ENCODE measurements at regions not wholly inside any gene's neighbourhood (a gene's known extent, or its start where the extent isn't known, plus 50 kb on each side); places are given as distances from the start of the nearest gene placed in this dataset.

DNA sequence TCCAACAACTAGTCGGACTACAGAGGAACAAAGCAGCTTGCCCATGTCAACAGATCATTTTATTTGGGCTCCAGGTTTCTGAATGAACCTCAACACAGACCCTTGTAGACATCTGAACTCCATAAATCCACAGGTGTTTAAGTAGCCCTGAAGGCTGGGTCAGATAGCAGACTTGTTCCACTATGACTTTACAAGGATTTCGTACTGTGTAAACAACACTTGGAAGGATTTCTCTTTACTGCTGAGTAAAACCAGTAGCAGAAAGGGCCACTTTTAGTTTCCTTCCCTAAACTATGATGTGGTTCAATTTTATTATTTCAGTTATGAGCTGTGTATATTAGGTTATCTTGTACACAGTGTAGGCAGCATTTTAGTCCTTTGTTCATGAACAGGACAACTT, 316.4 kb upstream of the ADGRL2 start:
- DNase-seq (ENCODE audit: low spot score), result no peak

DNA sequence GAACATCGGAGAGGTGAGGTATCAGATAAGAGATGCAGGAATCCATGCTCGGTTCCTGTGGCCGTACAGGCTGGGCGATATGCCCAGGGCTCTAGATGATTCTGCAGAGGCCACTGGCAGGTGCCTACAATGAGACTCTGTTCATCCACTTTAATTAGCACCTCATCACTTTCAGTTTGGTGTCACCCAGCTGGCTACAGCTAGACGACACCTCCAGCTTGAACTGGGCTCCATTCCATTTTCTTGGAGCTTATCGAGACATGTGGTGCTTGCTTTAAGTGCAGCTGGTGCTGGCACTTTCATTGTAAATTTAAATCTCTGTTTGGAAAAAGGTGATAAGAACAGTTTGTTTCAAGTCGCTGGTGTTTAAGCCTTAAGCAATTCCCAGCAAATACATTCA, 322.5 kb upstream of the ADGRL2 start:
- DNase-seq (ENCODE audit: low spot score), result no peak

DNA sequence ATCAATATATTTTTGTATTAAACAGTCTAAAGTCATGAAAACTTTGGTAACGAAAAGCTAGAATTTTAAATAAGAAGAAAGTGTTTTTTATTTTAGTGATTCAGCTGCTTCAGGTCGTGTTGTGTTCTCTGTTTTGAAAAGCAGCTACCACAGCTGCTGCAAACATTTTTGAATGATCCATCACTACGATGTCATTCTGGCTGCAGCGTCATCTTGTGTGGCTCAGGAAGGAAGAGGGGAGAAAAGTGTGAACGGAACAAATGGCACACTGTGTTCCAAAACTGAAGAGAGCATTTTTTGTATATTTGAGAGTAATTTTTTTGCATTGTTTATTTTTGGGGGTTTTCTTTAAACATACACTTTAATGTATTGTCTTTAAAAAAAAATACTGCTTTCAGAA, 323.0 kb upstream of the ADGRL2 start:
- no peak for DNase-seq (ENCODE audit: low spot score)

DNA sequence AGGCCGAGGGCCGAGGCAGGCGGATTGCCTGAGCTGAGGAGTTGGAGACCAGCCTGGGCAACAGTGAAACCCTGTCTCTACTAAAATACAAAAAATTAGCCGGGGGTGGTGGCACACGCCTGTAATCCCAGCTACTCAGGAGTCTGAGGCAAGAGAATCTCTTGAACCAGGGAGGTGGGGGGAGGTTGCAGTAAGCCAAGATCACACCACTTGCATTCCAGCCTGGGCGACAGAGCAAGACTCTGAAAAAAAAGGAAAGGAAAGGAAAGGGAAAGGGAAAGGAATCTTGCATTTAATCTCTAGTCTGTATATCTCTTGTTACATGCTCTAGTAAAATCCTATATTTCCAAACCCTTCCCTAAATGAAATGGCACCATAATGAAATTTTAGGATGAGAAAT, 328.3 kb upstream of the ADGRL2 start:
- DNase-seq (ENCODE audit: low spot score), result no peak

DNA sequence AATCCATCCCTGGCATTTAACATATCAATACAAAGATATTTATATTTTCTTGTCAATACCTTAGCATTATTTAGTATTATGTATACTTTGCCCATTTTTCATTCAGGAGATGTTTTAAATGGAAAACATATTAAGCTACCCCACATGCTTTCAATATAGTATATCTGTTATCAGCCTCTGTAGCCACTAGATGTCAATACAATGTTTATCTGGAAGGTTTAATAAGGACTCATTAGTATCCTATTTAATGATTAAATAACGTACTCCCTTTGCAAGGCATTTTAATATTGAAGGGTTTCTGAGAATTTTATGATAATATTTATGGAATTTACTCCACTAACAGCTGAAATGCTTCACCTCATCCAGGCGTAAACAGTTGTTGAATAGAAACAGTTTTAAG, 329.5 kb upstream of the ADGRL2 start:
- no peak for DNase-seq (ENCODE audit: low spot score)

DNA sequence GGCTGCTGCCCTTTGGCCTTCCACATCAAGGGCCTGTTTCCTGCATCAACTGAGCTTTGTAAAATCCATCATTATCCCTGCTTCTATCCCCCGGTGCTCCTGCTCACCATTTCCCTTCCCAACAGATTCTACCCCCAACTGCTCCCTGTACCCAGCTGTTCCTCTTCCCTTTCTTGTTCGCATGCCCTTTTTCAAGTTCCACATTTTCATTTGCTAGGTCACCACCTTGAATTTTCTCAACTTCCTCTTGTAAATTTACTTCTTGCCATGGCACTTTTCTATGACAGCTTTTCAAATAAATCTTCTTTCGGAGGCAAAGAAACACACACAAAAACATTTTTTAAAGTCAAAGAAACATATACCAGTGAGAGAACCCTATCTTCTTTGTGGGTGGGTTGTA, 330.5 kb upstream of the ADGRL2 start:
- DNase-seq (ENCODE audit: low spot score), result no peak

DNA sequence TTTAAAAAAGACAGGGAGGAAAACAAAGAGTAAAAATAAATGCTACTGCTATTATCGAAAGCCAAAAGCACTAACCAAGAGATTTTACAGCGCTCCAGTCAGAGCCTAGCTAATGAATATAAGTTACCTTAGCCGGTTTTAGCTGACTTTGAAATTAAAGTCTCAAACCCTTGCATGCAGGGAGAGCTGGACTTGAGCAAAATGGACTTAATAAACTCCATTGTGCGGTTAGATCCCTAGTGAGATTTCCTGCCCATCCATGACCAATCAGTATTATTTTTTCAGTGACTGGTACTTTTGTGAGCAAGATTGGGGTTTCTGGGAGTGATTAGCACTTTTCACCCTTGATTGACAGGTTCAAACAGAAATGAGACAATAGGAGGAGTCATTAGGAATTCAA, 333.4 kb upstream of the ADGRL2 start:
- no peak for DNase-seq (ENCODE audit: low spot score)

DNA sequence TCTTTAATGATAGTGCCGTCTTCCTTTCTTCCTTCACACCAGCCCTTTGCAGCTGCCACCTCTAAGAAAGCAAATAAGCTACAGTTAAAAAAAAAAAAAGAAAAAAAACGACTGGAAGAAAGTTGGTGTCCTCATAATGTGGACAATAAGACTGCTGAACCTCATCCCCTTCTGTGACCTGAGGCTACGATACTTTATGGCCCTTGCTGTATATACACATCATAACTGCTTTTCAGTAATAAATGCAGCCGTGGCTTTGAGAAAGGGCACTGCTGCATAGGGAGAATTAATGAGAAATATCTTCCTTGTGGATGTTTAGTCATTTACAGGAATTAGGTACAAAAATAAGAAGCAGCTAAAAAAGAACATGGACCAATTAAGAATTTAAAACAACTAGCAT, 333.8 kb upstream of the ADGRL2 start:
- DNase-seq (ENCODE audit: low spot score), result no peak

DNA sequence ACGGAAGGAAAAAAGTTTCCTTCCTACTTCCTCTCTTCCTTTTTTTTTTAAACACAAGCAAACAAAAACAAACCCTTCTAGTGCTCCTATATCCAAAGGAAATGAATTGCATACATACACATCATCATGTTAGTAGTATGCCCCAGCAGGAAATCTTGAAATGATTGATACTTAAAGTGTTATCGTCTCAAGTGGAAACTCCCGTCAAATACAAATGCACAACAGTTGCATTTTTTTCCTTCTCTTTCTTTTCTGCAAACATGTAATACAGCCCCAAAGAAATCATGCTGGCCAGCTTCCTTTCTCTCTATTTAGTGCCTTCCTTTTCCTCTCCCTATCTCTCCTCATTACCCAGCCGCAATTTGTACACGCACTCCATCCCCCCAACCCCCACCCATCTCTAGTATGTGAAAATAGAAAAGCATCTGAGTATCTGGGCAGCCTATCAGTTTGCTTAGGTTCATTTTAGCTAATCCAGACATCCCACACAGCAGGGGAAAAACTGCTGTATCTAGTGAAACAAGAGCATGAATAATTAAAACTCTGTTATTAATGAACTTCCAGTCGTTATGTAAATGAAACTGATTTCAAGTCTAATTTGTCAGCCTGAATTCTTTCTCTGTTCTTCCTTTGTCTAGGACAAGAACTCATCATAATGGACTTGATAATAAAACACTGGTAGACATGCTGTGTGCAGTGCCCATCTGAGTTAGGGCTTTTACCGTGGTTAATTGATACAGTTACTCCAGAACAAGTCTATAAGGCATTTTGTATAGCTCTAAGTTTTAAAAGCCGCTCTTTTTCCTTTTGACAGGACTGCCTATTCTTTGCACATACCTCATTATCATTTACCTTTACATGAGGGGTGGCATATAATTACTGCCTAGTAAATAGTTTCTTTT, 336.5 kb upstream of the ADGRL2 start:
- no peak for DNase-seq (ENCODE audit: low spot score)

DNA sequence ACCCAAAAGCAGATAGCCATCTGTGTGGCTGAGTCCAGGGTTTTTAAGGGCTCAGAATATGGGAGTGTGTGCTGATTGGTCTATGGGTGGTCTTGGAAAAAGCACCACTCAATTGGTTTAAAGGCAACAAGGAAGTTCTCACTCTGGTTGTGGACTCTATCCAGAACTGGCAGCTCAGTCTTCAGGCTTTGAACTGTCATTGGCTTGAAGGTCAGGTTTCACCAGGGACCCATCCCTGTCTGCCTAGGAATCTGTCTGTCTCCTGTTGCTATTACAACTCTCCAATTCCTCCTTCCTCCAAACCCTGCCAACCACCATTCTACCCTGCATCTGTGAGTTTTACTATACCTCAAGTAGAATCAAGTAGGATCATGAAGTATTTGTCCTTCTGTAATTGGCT, 341.7 kb upstream of the ADGRL2 start:
- DNase-seq (ENCODE audit: low spot score), result no peak

DNA sequence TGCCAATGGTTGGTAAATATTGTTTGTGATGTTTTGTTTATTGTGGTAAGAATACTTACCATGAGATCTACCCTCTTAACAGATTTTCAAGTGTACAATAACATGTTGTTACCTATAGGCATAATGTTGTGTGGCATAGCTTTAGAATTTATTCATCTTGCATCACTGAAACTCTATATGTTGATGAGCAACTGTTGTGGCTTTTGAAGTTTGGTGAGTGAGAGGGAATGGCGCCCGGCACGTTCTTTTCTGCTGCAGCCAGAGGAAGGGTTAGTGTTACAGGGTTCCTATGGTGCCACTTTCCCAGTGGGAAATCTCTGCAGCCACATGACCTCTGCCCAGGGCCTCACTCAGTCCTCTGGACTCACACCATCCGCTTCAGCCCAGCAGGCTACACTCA, 342.5 kb upstream of the ADGRL2 start:
- no peak for DNase-seq (ENCODE audit: low spot score)

DNA sequence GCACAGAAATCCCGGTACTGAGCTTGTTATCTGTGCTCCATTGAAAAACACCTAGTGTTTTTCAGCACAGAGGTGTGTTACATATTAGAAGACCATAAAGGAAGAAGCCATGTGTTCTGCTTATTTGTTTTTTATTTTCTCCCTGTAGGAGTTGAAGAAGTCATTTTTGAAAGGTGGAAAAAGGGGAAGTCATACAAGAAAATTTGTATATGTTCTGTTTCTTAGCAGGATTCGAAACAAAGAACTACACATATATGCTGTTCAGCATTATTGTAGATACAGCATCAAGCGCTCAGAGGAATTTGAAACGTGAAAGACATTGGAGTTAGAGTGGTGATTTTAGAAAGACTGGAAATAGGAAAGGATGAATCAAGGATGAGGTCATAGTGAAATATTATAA, 345.3 kb upstream of the ADGRL2 start:
- DNase-seq (ENCODE audit: low spot score), result no peak

DNA sequence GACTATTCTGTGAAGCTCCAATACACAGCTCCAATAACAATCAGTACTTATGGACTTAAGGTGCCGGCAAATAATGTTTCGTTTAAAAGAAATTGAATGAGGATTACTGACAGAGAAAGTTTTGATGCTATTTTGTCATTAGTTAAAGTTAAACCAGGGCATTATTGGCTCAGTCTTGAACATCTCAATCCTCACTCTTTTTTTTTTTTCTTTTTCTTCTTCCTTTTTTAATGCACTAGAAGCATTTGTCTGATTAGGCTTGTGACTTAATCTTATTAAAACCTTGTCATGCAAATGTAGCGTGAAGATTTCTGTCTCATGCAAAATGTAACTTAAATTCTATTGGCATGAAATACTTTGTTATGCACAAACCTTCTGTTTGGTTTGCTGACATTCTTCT, 346.8 kb upstream of the ADGRL2 start:
- no peak for DNase-seq (ENCODE audit: low spot score)

DNA sequence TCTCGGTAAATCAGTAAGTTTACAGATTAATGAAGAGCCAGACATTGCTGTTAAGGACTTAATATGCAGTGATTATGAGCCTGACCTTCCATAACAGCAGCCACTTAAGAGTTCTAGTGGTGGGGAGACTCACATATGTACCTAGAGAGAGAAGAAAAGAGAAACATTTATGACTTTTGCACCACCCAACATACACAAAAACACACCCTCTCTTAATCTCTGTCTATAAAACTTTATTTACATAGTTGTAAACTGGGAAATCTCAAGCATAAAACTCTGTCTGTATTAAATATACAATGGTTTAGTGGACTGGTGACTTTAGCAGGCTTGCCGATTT, 347.4 kb upstream of the ADGRL2 start:
- no peak for DNase-seq (ENCODE audit: low spot score)

DNA sequence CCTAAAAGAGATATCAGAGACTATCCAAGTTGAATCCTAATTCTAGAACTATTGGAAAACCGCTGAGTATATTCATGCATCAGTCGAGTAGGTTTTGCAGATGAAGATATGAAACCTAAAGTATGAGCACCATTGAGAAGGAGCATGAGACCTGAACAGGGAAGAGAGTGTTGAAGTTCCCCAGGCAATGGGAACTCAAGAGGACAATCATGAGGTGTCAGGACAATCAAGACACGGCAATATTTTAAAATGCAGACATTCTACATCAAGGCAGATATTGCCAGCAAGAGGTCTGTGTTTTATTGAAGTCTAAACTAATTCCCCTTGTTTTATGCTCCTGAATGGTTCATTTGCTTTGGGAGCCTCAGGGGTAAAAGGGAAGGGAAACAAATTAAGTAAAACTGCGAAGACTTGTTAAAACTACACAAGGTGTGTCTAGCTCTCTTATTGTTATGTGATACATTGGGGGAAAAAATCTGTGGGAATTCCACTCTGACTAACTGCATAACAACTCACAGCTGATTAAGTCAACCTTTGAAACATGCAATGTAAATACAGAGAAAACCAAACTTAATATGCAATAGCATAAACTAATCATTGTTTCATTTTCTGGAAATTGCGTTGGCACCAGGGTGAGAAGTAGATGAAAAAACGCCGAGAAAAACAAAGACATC, 347.9 kb upstream of the ADGRL2 start:
- no peak for DNase-seq (ENCODE audit: low spot score)

DNA sequence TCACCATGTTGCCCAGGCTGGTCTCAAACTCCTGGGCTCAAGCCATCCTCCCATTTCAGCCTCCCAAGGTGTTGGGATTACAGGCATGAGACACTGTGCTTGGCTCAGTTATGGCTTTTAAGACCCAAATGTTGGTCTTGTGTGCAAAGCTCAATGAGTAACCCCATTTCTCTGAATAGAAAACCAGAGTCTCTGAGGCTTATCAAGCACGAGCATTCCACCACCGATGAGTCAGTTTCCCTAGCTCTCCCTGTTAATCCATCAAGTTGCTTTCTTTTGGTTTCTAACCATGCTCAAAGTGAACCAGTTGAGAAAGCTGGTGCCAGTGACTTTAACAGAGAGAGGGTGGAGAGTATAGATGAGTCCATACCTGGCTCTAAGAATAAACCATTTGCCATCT, 350.9 kb upstream of the ADGRL2 start:
- no peak for DNase-seq (ENCODE audit: low spot score)

DNA sequence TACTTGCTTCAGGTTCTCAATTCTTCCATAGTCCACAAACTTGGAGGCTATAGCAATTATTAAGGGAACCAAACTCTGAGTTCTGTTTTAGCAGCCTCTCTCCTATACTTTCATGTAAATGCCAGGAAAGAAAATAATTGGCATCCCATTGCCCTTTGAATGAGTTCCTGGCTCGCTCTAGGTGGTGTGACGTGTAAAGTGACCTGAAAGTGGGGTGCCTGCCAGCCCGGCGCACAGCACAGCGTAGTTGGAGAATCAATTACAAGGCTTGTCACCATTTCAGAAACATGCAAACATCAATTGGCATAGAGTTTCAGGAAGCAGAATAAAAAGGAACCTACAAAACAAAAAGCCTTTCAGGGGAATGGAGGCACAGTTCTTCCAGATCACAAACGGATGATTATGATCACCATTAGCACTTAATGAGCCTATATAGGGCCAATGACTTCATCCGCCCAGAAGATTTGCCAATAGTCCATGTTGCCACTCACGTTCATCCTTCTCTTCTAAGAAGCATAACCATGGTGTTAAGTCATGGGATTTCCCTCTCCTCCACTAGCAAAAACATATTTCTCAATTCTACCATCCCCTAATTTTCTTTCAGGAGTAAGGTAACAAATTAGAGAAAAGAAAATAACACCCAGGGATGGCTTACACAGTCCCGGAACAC, 354.6 kb upstream of the ADGRL2 start:
- no peak for DNase-seq (ENCODE audit: low spot score)

DNA sequence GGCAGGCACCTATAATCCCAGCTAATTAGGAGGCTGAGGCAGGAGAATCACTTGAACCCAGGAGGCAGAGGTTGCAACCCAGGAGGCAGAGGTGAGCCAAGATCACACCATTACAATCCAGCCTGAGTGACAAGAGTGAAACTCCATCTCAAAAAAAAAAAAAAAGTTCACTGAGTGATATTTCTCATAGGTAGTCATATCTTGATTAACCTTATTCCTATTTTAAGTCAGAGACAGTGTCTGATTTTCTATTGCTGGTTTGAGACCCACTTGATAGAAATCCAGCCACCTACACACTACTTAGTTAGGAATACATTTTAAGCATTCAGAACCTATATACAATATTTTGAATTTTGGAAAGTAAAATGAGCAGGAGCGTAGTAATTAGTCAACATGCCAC, 357.4 kb upstream of the ADGRL2 start:
- DNase-seq (ENCODE audit: low spot score), result no peak

DNA sequence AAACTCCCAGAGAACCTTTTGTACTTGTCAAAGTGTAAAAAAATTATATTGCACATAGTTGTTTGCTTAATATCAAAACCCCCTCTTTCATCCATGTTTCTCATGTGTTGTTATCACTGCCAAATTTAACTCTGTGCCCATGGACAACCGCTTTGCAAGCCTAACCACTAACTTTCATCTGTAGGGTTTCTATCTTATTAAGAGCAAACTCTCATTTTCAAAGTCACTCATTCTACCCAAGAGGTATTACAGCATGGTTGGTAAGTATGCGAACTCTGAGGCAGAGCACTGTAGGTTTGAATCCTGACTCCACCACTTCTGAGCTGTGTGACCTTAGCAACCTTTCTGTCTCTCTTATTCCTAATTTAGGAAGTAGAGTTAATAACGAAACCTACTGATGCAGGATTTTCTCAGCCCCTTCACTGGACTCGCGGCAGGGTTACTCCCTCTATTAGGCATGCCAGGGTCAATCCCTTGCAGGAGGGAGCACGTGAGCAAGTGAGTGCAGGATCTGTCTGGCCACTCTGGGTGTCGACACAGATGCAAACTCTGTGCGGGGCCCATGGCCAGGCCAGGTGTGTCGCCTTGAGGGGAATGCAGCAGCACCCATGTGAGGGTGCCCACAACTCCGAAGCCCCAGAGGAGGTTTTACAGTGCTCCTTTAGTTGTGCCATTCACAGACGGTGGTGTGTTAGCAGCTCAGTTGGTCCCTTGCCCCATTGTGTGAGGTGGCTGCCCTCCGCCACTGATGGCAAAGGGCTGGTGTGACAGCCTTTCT, 361.5 kb upstream of the ADGRL2 start:
- no peak for DNase-seq (ENCODE audit: low spot score)

DNA sequence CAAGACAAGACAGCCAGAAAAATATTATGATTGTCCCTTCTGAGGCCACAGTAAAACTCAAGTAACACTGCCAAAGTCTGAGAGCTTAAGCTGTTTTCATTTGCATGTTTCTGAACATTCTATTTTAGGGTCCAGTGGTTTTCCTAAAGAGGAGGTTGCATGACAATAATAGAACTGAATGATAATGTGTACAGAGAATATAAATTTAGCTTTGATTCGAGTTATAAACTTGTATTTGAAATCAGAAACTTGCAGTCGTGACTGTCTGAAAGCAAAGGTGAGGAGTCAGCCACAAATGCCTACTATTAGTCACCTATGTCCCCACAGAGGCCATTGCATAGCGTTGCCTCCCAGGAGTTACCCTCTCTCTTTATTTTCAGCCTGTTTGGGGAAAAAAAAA, 363.1 kb upstream of the ADGRL2 start:
- no peak for DNase-seq (ENCODE audit: low spot score)

DNA sequence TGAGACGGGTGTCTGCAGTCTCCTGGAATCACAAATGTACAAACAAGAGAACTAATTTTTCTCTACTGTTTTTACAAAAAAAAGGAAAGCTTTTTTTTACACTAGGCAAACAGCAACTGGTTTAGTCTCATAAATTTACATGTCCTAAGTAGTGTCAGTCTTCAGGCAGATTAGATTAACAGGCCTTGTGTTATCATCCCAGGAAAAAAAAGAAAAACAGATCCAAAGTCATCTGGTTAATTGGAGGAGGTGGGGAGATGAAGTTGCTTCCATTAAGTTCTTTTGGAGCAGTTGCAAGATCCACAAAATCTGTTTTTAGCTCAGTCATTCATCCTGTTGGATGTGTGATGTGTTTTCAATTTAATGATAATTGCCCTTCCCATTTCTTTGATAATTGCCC, 363.5 kb upstream of the ADGRL2 start:
- DNase-seq (ENCODE audit: low spot score), result no peak

DNA sequence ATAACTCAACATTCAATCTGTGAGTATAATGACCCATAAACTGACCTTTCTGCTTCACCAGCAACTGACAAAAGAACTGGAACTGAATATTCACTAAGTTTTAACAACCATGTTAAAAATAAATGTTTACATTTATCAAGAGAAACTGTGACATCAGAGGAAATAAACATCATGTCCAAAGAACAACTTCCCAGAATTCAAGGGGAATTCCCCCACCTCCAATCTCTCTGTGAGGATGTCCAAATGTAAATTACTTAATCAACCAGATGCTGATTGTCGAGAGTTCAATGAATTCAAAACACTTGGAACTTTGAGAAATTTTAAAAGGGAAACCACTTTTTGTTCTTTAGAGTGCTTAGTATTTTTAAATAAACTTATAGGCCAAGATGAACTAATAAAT, 365.6 kb upstream of the ADGRL2 start:
- no peak for DNase-seq (ENCODE audit: low spot score)

DNA sequence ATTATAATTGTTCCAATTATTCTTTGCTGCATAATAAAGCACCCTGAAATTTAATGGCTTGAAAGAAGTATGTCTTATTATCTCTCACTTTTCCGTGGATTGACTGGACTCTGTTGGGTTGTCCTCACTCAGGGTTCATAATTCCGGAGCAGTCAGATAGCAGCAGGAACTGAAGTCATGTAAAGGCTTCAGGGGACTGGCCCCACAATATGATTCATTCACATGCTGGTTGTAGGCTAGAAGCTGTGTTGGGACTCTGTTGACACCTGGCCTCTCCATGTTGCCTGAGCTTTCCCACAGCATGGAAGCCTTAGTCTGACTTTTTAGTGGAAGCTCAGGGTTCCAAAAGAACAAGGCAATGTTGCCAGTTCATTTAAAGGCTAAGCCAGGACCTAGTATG, 367.1 kb upstream of the ADGRL2 start:
- DNase-seq (ENCODE audit: low spot score), result no peak
